Nephron (organoid): ENCODE measurements at regions not wholly inside any gene's neighbourhood (a gene's known extent, or its start where the extent isn't known, plus 50 kb on each side); places are given as distances from the start of the nearest gene placed in this dataset.

Experiments used
- H3K27ac Mint-ChIP-seq, 3 experiments: 2 replicates each; pipeline ENCODE4 v1.8.0; 2020; ENCODE audit warnings: mixed read lengths in 3 of 3, mild to moderate bottlenecking in 2 of 3, moderate library complexity in 1 of 3
- H3K27me3 Mint-ChIP-seq: 2 replicates; pipeline ENCODE4 v1.8.0; 2021; ENCODE audit warnings: low read depth, mild to moderate bottlenecking, moderate library complexity, mixed read lengths
- H3K36me3 Mint-ChIP-seq: 2 replicates; pipeline ENCODE4 v1.8.0; 2020; ENCODE audit warnings: low read depth, mixed read lengths
- H3K4me1 Mint-ChIP-seq: 2 replicates; pipeline ENCODE4 v1.8.0; 2020; ENCODE audit warnings: mixed read lengths
- H3K4me3 Mint-ChIP-seq, 3 experiments: 2 replicates each; pipeline ENCODE4 v1.8.0; 2020; ENCODE audit warnings: mild to moderate bottlenecking in 3 of 3, mixed read lengths in 3 of 3, moderate library complexity in 2 of 3
- H3K9me3 Mint-ChIP-seq: 2 replicates; pipeline ENCODE4 v1.8.0; 2020; ENCODE audit warnings: mixed read lengths
- TF ChIP-seq, protein P1 (sequence below), 3 experiments: fragments of 200-600 bp; sonication (generic); IDR thresholded peaks; one replicate each; pipeline ENCODE4 v1.5.0; 2021; ENCODE audit warnings: antibody characterized with exemption in 3 of 3; ENCODE audit not compliant: unreplicated experiment in 3 of 3

DNA sequence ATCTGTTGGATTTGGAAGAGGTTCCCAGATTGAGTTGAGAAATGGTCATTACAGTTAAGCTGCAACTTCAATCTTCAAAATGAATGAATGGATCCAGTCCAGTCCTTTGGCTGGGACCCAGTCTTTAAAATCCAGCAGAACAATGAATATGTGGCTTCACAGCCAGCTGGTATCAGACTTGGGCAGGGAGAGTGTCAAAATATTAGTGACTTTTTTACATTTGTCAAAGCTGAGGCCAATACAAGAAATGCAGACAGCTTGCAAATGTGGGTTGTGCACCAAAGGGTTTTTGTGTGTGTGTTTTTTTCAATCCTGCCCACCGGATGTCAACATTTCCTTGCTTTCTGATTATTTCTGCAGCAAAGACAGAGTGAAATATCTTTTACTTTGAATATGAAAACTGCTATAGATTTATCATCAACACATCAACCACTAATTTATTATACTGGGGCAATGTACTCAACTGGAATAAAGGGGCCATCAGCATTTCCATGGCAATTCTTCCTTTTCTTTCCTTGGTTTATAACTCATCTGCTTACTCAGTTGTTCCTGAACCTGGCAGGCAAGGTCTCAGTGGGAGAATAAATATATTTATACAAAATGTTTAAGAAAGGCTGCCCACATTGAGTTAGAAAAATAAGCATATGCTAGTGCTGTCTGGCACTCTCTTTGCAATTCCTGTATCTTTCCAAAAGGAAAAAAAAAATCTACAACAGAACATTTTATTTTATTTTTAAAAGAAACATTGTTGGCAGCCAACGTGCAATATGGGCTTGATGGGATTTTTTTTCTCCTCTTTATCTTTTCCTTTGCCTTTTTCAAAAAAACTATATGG is 491.6 kb upstream of the C1orf87 start:
- Mint-ChIP-seq H3K36me3 (no peaks in the 10 kb centered on the region), H3K9me3 (peaks cover 2% of the 10 kb centered on the region), H3K4me3 (no peak overlapping the region), H3K27me3 (no peaks in the 10 kb centered on the region), H3K4me1 (peaks cover 54% of the 10 kb centered on the region), H3K27ac (peak overlapping the region in 2 of 3 experiments; percentile 44 to 55)
- TF ChIP-seq, protein P1, sequence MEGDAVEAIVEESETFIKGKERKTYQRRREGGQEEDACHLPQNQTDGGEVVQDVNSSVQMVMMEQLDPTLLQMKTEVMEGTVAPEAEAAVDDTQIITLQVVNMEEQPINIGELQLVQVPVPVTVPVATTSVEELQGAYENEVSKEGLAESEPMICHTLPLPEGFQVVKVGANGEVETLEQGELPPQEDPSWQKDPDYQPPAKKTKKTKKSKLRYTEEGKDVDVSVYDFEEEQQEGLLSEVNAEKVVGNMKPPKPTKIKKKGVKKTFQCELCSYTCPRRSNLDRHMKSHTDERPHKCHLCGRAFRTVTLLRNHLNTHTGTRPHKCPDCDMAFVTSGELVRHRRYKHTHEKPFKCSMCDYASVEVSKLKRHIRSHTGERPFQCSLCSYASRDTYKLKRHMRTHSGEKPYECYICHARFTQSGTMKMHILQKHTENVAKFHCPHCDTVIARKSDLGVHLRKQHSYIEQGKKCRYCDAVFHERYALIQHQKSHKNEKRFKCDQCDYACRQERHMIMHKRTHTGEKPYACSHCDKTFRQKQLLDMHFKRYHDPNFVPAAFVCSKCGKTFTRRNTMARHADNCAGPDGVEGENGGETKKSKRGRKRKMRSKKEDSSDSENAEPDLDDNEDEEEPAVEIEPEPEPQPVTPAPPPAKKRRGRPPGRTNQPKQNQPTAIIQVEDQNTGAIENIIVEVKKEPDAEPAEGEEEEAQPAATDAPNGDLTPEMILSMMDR (IDR thresholded peaks at IDR 0.05; ENCODE audit: unreplicated experiment in 3 of 3): no peak

DNA sequence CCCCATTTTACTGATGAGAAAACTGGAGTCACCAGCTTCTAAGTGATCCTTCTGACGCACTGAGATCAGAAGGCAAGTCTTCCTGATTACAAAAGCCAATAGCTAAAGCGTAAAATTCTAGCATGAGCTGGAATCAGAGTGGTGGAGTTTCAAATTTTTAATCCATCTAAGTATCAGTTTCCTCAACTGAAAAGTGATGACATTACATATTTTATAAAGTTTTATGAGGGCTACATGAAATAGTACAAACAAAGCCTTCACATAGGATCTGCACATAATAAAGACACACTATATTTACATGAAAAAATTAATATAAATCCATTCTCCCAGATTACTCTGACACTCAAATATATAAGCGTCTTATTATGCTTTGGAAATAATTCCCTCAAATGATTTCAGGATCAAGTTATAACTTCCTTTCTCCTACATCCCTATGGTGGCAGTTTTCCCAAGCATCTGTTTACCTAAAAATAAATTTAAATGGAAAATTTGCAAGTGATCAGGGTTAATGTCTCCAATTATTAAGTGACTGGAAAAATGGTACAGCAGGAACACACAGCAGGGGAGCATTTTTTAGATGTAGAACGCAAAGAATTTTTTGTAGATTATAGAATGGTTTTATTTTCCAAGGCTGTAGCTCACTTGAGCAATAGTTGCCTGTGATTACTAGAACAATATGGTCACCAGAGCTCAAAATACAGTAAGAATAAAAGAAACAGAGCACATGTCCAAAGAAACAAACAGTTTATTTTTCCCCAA is 490.4 kb upstream of the C1orf87 start:
- Mint-ChIP-seq H3K9me3 (peaks cover 2% of the 10 kb centered on the region), H3K27ac (peak overlapping the region in 2 of 3 experiments; percentile 44 to 50), H3K36me3 (no peaks in the 10 kb centered on the region), H3K4me3 (no peak overlapping the region), H3K27me3 (no peaks in the 10 kb centered on the region), H3K4me1 (peaks cover 53% of the 10 kb centered on the region)
- TF ChIP-seq, protein P1 (IDR thresholded peaks at IDR 0.05; ENCODE audit: unreplicated experiment in 3 of 3): no peak

DNA sequence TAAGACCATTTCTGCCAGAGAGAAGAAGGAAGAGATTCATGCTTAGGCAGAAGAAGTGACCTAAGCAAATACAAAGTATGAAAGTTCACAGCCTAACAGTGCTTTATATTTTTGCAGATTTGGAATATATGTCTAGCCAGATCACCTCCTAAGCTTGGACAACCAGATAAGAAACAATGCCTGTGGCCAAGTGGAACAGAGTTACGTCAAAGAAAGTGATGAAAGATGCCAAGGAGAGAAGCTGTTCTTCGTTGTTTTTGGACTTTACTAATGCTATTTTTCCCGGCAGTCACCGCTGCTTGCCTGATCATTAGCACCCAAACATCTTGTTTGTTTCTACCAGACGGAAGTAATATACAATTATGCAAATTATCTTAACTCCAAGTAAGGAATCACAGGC is 489.2 kb upstream of the C1orf87 start:
- Mint-ChIP-seq H3K4me1 (peaks cover 52% of the 10 kb centered on the region), H3K4me3 (no peak overlapping the region), H3K36me3 (no peaks in the 10 kb centered on the region), H3K9me3 (peaks cover 2% of the 10 kb centered on the region), H3K27ac (peak overlapping the region in 2 of 3 experiments; percentile 44 to 47), H3K27me3 (no peaks in the 10 kb centered on the region)
- TF ChIP-seq, protein P1 (IDR thresholded peaks at IDR 0.05; ENCODE audit: unreplicated experiment in 3 of 3): no peak

DNA sequence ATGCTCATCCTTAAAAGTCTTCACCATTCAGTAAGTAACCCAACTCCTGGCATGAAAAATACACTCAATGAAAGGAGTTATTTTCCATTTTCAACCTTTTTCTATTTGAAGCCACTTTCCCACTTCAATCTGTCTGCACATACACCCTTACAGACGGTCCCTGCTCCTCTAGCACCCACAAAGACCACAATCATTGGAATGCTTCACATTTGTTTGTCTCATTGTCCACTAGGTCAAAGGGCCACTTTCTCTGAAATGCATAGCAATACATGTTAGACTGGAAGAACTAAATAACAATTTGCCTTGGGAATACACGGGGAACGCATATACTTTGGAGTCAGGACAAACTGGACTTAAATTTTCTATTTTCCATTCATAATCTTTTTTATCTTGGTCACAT is 487.1 kb upstream of the C1orf87 start:
- Mint-ChIP-seq H3K4me3 (no peak overlapping the region), H3K27ac (no peak overlapping the region), H3K9me3 (no peaks in the 10 kb centered on the region)

DNA sequence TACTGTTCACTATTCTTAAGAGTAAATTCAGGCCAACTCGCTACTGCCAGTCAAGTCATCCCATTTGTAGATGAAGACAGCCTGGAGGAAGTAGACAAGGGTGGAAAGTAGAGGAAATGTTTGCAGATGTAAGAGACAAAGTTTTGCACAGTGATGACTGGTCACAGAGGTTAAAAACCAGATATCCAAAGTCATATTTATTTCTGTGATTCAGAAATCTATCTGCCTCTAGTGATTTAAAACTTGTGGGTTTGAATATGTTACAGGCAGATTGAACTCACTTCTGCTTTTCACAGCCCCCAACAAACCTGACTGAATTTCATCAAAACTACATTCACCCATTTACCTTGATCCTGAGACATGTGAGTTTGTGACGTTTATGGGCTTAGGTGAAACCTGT is 484.7 kb upstream of the C1orf87 start:
- H3K27ac Mint-ChIP-seq: no peak overlapping the region
- no peaks in the 10 kb centered on the region for H3K36me3 Mint-ChIP-seq
- no peaks in the 10 kb centered on the region for H3K27me3 Mint-ChIP-seq
- TF ChIP-seq, protein P1 (IDR thresholded peaks at IDR 0.05; ENCODE audit: unreplicated experiment in 3 of 3): no peak
- H3K9me3 Mint-ChIP-seq: no peaks in the 10 kb centered on the region
- H3K4me1 Mint-ChIP-seq: peaks cover 15% of the 10 kb centered on the region
- H3K4me3 Mint-ChIP-seq: no peak overlapping the region

More for the DNA sequence above, 487.1 kb upstream of the C1orf87 start:
- TF ChIP-seq, protein P1 (IDR thresholded peaks at IDR 0.05; ENCODE audit: unreplicated experiment in 3 of 3): no peak
- Mint-ChIP-seq H3K36me3 (no peaks in the 10 kb centered on the region), H3K4me1 (peaks cover 39% of the 10 kb centered on the region), H3K27me3 (no peaks in the 10 kb centered on the region)
